ENCODE measurements at regions not wholly inside any gene's neighbourhood (a gene's known extent, or its start where the extent isn't known, plus 50 kb on each side); places are given as distances from the start of the nearest gene placed in this dataset.
A peak's percentile ranks its signal among the peaks of the same experiment; 100 is the strongest.

- no peak for DNase-seq
Observed at GRCh38 chr1:116299248-116299647, 73.8 kb upstream of the ATP1A1 start.

GRCh38 chr1:116302281-116302680 is 70.8 kb upstream of the ATP1A1 start:
- no peak for DNase-seq

GRCh38 chr1:116306102-116306501 is 66.9 kb upstream of the ATP1A1 start:
- no peak for DNase-seq

GRCh38 chr1:116306840-116307442 is 66.1 kb upstream of the ATP1A1 start:
- DNase-seq = peak; percentile 6

GRCh38 chr1:116308276-116308675 is 64.8 kb upstream of the ATP1A1 start:
- peak; percentile 81 for DNase-seq

- DNase-seq = no peak
Observed at GRCh38 chr1:116309090-116309870, 63.8 kb upstream of the ATP1A1 start.

- DNase-seq = peak; percentile 16
Observed at GRCh38 chr1:116310180-116310579, 62.9 kb upstream of the ATP1A1 start.

GRCh38 chr1:116311193-116311592 is 61.9 kb upstream of the ATP1A1 start:
- DNase-seq = no peak

- no peak for DNase-seq
Observed at GRCh38 chr1:116311756-116312680, 61.0 kb upstream of the ATP1A1 start.

GRCh38 chr1:116312681-116313069 is 60.4 kb upstream of the ATP1A1 start:
- no peak for DNase-seq

GRCh38 chr1:116313776-116314175 is 59.3 kb upstream of the ATP1A1 start:
- DNase-seq = no peak

GRCh38 chr1:116314305-116314919 is 58.6 kb upstream of the ATP1A1 start:
- no peak for DNase-seq

- no peak for DNase-seq
Observed at GRCh38 chr1:116316373-116316772, 56.7 kb upstream of the ATP1A1 start.

GRCh38 chr1:116318897-116319296 is 54.1 kb upstream of the ATP1A1 start:
- DNase-seq = no peak

- DNase-seq = no peak
Observed at GRCh38 chr1:116320874-116321273, 52.2 kb upstream of the ATP1A1 start.

GRCh38 chr1:116321766-116322175 is 51.3 kb upstream of the ATP1A1 start:
- DNase-seq = no peak

GRCh38 chr1:116322752-116323405 is 50.2 kb upstream of the ATP1A1 start:
- no peak for DNase-seq

Measured in MV-4-11 (cell line).